ENCODE measurements at regions not wholly inside any gene's neighbourhood (a gene's known extent, or its start where the extent isn't known, plus 50 kb on each side); places are given as distances from the start of the nearest gene placed in this dataset.

- ATAC-seq: no peak
Observed at GRCh38 chr11:29685361-29685760, 331.5 kb downstream of the KCNA4 start.

GRCh38 chr11:29682856-29683255 is 334.0 kb downstream of the KCNA4 start:
- no peaks in the 10 kb centered on the region for H3K36me3 ChIP-seq
- ATAC-seq (no peak), DNase-seq (no peak)
- intact Hi-C loops (cut with DNase I): no loop called here
- H3K27me3 ChIP-seq: no peaks in the 10 kb centered on the region
- H3K4me3 ChIP-seq: no peak overlapping the region
- H3K27ac ChIP-seq: no peak overlapping the region
- TF ChIP-seq CTCF (IDR thresholded peaks at IDR 0.05): no peak
- H3K4me1 ChIP-seq: no peaks in the 10 kb centered on the region
- H3K9me3 ChIP-seq: no peaks in the 10 kb centered on the region

More at GRCh38 chr11:29685361-29685760, 331.5 kb downstream of the KCNA4 start:
- no peaks in the 10 kb centered on the region for H3K9me3 ChIP-seq
- no peaks in the 10 kb centered on the region for H3K4me1 ChIP-seq
- DNase-seq: no peak
- H3K36me3 ChIP-seq: no peaks in the 10 kb centered on the region
- no peaks in the 10 kb centered on the region for H3K27me3 ChIP-seq
- H3K27ac ChIP-seq: no peak overlapping the region
- intact Hi-C loops (cut with DNase I): no loop called here
- H3K4me3 ChIP-seq: no peak overlapping the region
- TF ChIP-seq CTCF (IDR thresholded peaks at IDR 0.05): no peak

- DNase-seq: no peak
Observed at GRCh38 chr11:29679996-29680395, 336.8 kb downstream of the KCNA4 start.

GRCh38 chr11:29676993-29677392 is 339.8 kb downstream of the KCNA4 start:
- no peak for DNase-seq
- no peak for ATAC-seq
- H3K4me3 ChIP-seq: no peak overlapping the region
- H3K36me3 ChIP-seq: no peaks in the 10 kb centered on the region
- intact Hi-C loops (cut with DNase I): no loop called here
- H3K27ac ChIP-seq: no peak overlapping the region
- no peaks in the 10 kb centered on the region for H3K4me1 ChIP-seq
- TF ChIP-seq CTCF (IDR thresholded peaks at IDR 0.05): no peak
- no peaks in the 10 kb centered on the region for H3K9me3 ChIP-seq
- no peaks in the 10 kb centered on the region for H3K27me3 ChIP-seq

More at GRCh38 chr11:29679996-29680395, 336.8 kb downstream of the KCNA4 start:
- intact Hi-C loops (cut with DNase I): no loop called here
- no peak for ATAC-seq
- no peaks in the 10 kb centered on the region for H3K9me3 ChIP-seq
- H3K4me3 ChIP-seq: no peak overlapping the region
- H3K36me3 ChIP-seq: no peaks in the 10 kb centered on the region
- no peaks in the 10 kb centered on the region for H3K27me3 ChIP-seq
- no peak for TF ChIP-seq CTCF (IDR thresholded peaks at IDR 0.05)
- H3K27ac ChIP-seq: no peak overlapping the region
- H3K4me1 ChIP-seq: no peaks in the 10 kb centered on the region

- DNase-seq (no peak), ATAC-seq (no peak)
- H3K4me1 ChIP-seq: no peaks in the 10 kb centered on the region
- no peaks in the 10 kb centered on the region for H3K36me3 ChIP-seq
- TF ChIP-seq CTCF (IDR thresholded peaks at IDR 0.05): no peak
- no peak overlapping the region for H3K27ac ChIP-seq
- no peaks in the 10 kb centered on the region for H3K27me3 ChIP-seq
- H3K9me3 ChIP-seq: peaks cover 0 to 22% of the 10 kb centered on the region in 2 donors
- intact Hi-C loops (cut with DNase I): no loop called here
- no peak overlapping the region for H3K4me3 ChIP-seq
Observed at GRCh38 chr11:29669310-29669709, 347.5 kb downstream of the KCNA4 start.

Data from left lung (tissue), 4 donors.